Ishikawa (cell line): ENCODE measurements at regions not wholly inside any gene's neighbourhood (a gene's known extent, or its start where the extent isn't known, plus 50 kb on each side); places are given as distances from the start of the nearest gene placed in this dataset.

Experiments
- CEBPB ChIP-seq: IDR thresholded peaks from 2 replicates; pipeline ENCODE4 v1.6.1; 2012
- CREB1 ChIP-seq: IDR thresholded peaks from 2 replicates; pipeline ENCODE4 v1.6.1; 2012; ENCODE audit warnings: low read depth
- EP300 ChIP-seq: IDR thresholded peaks from 2 replicates; pipeline ENCODE4 v1.6.1; 2012; ENCODE audit warnings: borderline replicate concordance
- FOXM1 ChIP-seq: IDR thresholded peaks from 2 replicates; pipeline ENCODE4 v1.6.1; 2012; ENCODE audit warnings: low read depth, borderline replicate concordance
- MAX ChIP-seq: IDR thresholded peaks from 2 replicates; pipeline ENCODE4 v1.6.1; 2012
- NFIC ChIP-seq: IDR thresholded peaks from 2 replicates; pipeline ENCODE4 v1.6.1; 2012
- RAD21 ChIP-seq: IDR thresholded peaks from 2 replicates; pipeline ENCODE4 v1.6.1; 2012; ENCODE audit warnings: low read depth
- REST ChIP-seq: IDR thresholded peaks from 2 replicates; pipeline ENCODE4 v1.6.1; 2012; ENCODE audit warnings: low read depth, mild to moderate bottlenecking
- TAF1 ChIP-seq: IDR thresholded peaks from 2 replicates; pipeline ENCODE4 v1.6.1; 2012; ENCODE audit warnings: low read depth, mild to moderate bottlenecking
- TCF12 ChIP-seq: IDR thresholded peaks from 2 replicates; pipeline ENCODE4 v1.6.1; 2012; ENCODE audit warnings: low read depth
- TEAD4 ChIP-seq: IDR thresholded peaks from 2 replicates; pipeline ENCODE4 v1.6.1; 2012
- YY1 ChIP-seq: IDR thresholded peaks from 2 replicates; pipeline ENCODE4 v1.6.1; 2012; ENCODE audit warnings: low read depth
- ZBTB7A ChIP-seq: IDR thresholded peaks from 2 replicates; pipeline ENCODE4 v1.6.1; 2012; ENCODE audit warnings: low read depth
- TF ChIP-seq, protein P1 (sequence below): IDR thresholded peaks from 2 replicates; pipeline ENCODE4 v1.6.1; 2012

DNA sequence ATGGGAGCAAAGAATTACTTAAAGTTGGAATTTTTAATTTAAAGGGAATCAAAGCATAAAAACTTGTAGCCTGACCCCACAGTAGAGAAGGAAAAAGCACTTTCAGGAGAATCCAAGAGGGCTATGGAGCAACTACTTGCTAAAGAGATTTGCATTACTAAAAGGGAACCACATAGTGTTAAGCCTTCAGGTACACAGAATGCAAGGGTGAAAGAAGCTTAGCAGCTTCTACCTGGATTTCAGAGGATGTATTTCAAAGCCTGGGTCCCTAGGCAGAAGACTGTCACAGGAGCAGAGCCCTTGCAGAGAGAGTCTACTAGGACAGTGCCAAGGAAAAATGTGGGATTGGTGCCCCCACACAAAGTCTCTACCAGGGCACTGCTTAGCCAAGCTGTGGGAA, 575.0 kb downstream of the GBE1 start:
- TF ChIP-seq TEAD4 (no peak), NFIC (no peak), YY1 (no peak), RAD21 (no peak), CREB1 (no peak), MAX (no peak), ZBTB7A (no peak), EP300 (no peak), TAF1 (no peak), CEBPB (no peak), FOXM1 (no peak)
- TF ChIP-seq, protein P1, sequence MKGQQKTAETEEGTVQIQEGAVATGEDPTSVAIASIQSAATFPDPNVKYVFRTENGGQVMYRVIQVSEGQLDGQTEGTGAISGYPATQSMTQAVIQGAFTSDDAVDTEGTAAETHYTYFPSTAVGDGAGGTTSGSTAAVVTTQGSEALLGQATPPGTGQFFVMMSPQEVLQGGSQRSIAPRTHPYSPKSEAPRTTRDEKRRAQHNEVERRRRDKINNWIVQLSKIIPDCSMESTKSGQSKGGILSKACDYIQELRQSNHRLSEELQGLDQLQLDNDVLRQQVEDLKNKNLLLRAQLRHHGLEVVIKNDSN, result no peak

GRCh38 chr3:81173514-81173913, 587.9 kb downstream of the GBE1 start:
- peak; percentile 46; the same call in 1 of the 2 replicates for TF ChIP-seq RAD21
- TF ChIP-seq EP300, result no peak

DNA sequence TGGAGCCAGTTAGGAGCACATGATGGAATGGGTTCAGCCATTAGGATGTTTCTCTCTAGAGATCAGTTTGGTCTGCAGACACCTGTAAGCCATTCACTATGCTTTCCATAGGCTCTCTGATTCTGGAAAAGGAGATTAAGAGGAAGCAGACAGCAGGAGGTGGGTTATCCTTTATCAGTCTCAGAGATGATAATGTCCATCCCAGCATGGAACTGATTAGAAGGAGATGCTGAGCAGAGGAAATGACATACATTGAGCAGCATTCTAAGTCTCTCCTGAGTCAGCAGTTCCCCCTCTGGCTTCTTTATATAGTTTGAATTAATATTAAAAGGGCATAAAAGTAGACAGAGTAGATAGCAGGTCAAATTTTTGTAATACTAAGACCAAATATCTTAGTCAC, 591.1 kb downstream of the GBE1 start:
- TF ChIP-seq CEBPB (no peak), FOXM1 (no peak), TAF1 (no peak), YY1 (no peak), TEAD4 (no peak), REST (no peak), RAD21 (no peak), ZBTB7A (no peak), NFIC (no peak)

DNA sequence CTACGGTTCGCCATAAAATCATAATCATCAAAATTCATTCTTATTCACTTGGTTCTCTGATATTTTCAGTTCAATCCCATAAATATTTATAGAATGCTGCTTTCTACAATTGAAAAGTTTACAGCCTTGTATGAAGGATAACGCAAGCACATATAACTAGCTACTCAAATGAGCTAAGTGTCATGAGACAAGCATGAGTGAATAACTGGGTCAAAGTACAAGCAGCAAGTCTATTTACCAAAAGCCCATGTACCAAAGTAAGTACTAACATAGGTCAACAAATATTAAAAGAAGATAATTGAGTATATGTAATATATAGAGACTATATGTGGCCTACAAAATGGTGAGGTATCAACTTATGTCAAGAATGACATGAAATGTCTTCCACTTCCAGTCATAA, 596.6 kb downstream of the GBE1 start:
- TF ChIP-seq CEBPB, result no peak
- TF ChIP-seq EP300, result no peak
- no peak for TF ChIP-seq CREB1
- no peak for TF ChIP-seq MAX
- no peak for TF ChIP-seq NFIC
- no peak for TF ChIP-seq REST
- TF ChIP-seq ZBTB7A, result no peak
- no peak for TF ChIP-seq TCF12
- TF ChIP-seq, protein P1, result no peak
- no peak for TF ChIP-seq TEAD4

DNA sequence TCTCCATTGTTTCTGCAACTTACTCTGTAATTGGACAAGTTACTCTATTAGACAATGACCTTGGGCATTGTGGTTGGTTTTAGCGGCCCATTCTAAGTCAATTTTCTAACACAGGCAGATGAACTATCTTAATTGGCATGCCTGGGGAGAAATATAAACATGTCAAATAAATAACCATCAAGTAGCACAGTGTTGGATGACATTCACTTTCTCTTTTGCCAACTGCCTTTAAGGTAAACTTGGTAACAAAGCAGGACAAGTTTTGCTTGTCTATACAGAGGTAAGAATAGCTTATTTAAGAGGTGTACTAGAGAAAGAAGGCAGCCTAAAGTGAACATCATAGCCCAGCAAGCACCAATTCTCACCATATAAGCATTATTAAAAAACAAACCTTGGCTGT, 599.6 kb downstream of the GBE1 start:
- no peak for TF ChIP-seq MAX
- no peak for TF ChIP-seq FOXM1
- no peak for TF ChIP-seq EP300
- TF ChIP-seq, protein P1, result no peak
- TF ChIP-seq REST, result no peak
- TF ChIP-seq TAF1, result no peak
- TF ChIP-seq RAD21, result no peak
- TF ChIP-seq TCF12, result no peak
- TF ChIP-seq CREB1, result no peak
- no peak for TF ChIP-seq NFIC
- no peak for TF ChIP-seq YY1
